GM12878 (cell line): ENCODE measurements at regions not wholly inside any gene's neighbourhood (a gene's known extent, or its start where the extent isn't known, plus 50 kb on each side); places are given as distances from the start of the nearest gene placed in this dataset.

Experiments
- ATAC-seq: fragments of 200-7000 bp; cut with Tn5 transposase; 3 replicates; pipeline ENCODE4 v1.9.1; 2020; ENCODE audit warnings: mild to moderate bottlenecking, moderate library complexity
- BruUV-seq: library from RNA; stranded (reverse); fragments of 400-500 nt; replicated peaks from 2 replicates; lab custom pipeline; 2021; lab: Mats Ljungman, UMichigan
- CTCF ChIA-PET: fragments of 300-600 bp; sonication (Branson Sonifier 250); formaldehyde crosslinking; extraction: SDS; loops from one replicate; lab custom pipeline; 2021; ENCODE audit warnings: inconsistent platforms; lab: Yijun Ruan, JAX
- POLR2A ChIA-PET: fragments of 350-600 bp; formaldehyde crosslinking; extraction: SDS; loops from one replicate; lab custom pipeline; 2021; ENCODE audit warnings: inconsistent platforms; lab: Charles Lee
- RAD21 ChIA-PET: fragments of 300-600 bp; sonication (Branson Sonifier 250); formaldehyde crosslinking; loops from one replicate; lab custom pipeline; 2023; ENCODE audit warnings: antibody characterized with exemption; ENCODE audit not compliant: unreplicated experiment; lab: Charles Lee
- SMC1A ChIA-PET: fragments of 300-600 bp; sonication (Branson Sonifier 250); formaldehyde crosslinking; loops from one replicate; lab custom pipeline; 2023; ENCODE audit not compliant: unreplicated experiment, uncharacterized antibody; lab: Charles Lee
- DNase-seq: peaks from one replicate; pipeline ENCODE4 v3.0.0-alpha.2; 2011; ENCODE audit warnings: low read depth, low spot score
- FAIRE-seq: peaks from 3 replicates; lab custom pipeline; 2011; peaks lifted over from hg19 to GRCh38; lab: Jason Lieb, UNC
- H2AFZ ChIP-seq: 2 replicates; pipeline ENCODE4 v1.6.0; 2011; ENCODE audit warnings: low read depth, low read length, control low read depth; ENCODE audit not compliant: control insufficient read depth
- H3K27ac ChIP-seq: 2 replicates; pipeline ENCODE4 v1.5.1; 2011; ENCODE audit warnings: control low read depth; ENCODE audit not compliant: control insufficient read depth, insufficient read depth
- H3K27me3 ChIP-seq, 2 experiments: replicated peaks in 1 of 2; 2 replicates each; pipeline versions ENCODE4 v1.6.0 to v1.6.1; 2011; ENCODE audit warnings: low read length in 1 of 2; ENCODE audit not compliant: control insufficient read depth in 2 of 2, insufficient read depth in 2 of 2
- H3K36me3 ChIP-seq, 2 experiments: 2 replicates each; pipeline ENCODE4 v1.5.1; 2011; ENCODE audit warnings: low read length in 1 of 2; ENCODE audit not compliant: control insufficient read depth in 2 of 2, insufficient read depth in 2 of 2
- H3K4me1 ChIP-seq: 2 replicates; pipeline ENCODE4 v1.6.1; 2011; ENCODE audit warnings: mild to moderate bottlenecking, low read length, moderate library complexity, mixed read lengths; ENCODE audit not compliant: control insufficient read depth, insufficient read depth
- H3K4me2 ChIP-seq: 2 replicates; pipeline ENCODE4 v1.6.0; 2011; ENCODE audit warnings: control low read depth; ENCODE audit not compliant: control insufficient read depth, insufficient read depth
- H3K4me3 ChIP-seq: fragments of 200-600 bp; sonication (generic); 2 replicates; pipeline ENCODE4 v1.5.1; 2016
- H3K79me2 ChIP-seq: 2 replicates; pipeline ENCODE4 v1.6.0; 2011; ENCODE audit warnings: low read length; ENCODE audit not compliant: control insufficient read depth, insufficient read depth
- H3K9ac ChIP-seq: 2 replicates; pipeline ENCODE4 v1.8.0; 2011; ENCODE audit warnings: low read length, control low read depth, mixed read lengths; ENCODE audit not compliant: control insufficient read depth, insufficient read depth
- H3K9me3 ChIP-seq: replicated peaks from 3 replicates; pipeline ENCODE4 v1.5.1; 2011; ENCODE audit warnings: mild to moderate bottlenecking, low read length; ENCODE audit not compliant: control insufficient read depth, insufficient read depth
- H4K20me1 ChIP-seq: 2 replicates; pipeline ENCODE4 v1.6.0; 2011; ENCODE audit not compliant: control insufficient read depth, insufficient read depth
- ASH2L ChIP-seq: fragments of 300-600, 200-600 bp; sonication (generic); IDR thresholded peaks from 2 replicates; pipeline ENCODE4 v1.6.1; 2017; ENCODE audit warnings: low read depth, mild to moderate bottlenecking, borderline replicate concordance
- CUX1 ChIP-seq: IDR thresholded peaks from 2 replicates; pipeline ENCODE4 v1.6.1; 2012; ENCODE audit warnings: improper control_type of control experiment, low read depth, low read length; ENCODE audit not compliant: insufficient replicate concordance
- ESRRA ChIP-seq: IDR thresholded peaks from 2 replicates; pipeline ENCODE4 v1.6.1; 2012; ENCODE audit warnings: mild to moderate bottlenecking, low read length, improper control_type of control experiment
- FOXK2 ChIP-seq: fragments of 450-650 bp; IDR thresholded peaks from 2 replicates; pipeline ENCODE4 v1.6.1; 2017; ENCODE audit warnings: mild to moderate bottlenecking, moderate library complexity
- NR2C2 ChIP-seq: IDR thresholded peaks from 2 replicates; pipeline ENCODE4 v1.6.1; 2011; ENCODE audit warnings: borderline replicate concordance, low read depth; ENCODE audit not compliant: control insufficient read depth, insufficient read length
- PAX5 ChIP-seq: IDR thresholded peaks from 2 replicates; pipeline ENCODE4 v1.6.1; 2011; ENCODE audit warnings: low read depth, low read length, borderline replicate concordance
- POLR2AphosphoS2 ChIP-seq: IDR thresholded peaks from 2 replicates; pipeline ENCODE4 v1.6.1; 2011; ENCODE audit warnings: low read depth, mild to moderate bottlenecking, low read length, improper control_type of control experiment, moderate library complexity
- SRF ChIP-seq, 2 experiments: IDR thresholded peaks; 2 replicates each; pipeline ENCODE4 v1.6.1; 2011; ENCODE audit warnings: low read depth in 2 of 2, low read length in 2 of 2, mild to moderate bottlenecking in 1 of 2, moderate library complexity in 1 of 2
- STAT1 ChIP-seq: fragments of 450-650 bp; conservative IDR thresholded peaks from 2 replicates; pipeline ENCODE4 v1.6.1; 2014; ENCODE audit warnings: antibody characterized with exemption, mild to moderate bottlenecking
- TCF3 ChIP-seq: IDR thresholded peaks from 2 replicates; pipeline ENCODE4 v1.6.1; 2012; ENCODE audit warnings: low read depth, mild to moderate bottlenecking, low read length, borderline replicate concordance; ENCODE audit not compliant: insufficient read depth
- WGBS: methylation state at CpG from one replicate; pipeline ENCODE4 v1.1.6; 2016; ENCODE audit warnings: low lambda C conversion rate; ENCODE audit not compliant: insufficient replicate concordance, insufficient coverage; ENCODE audit errors: missing lambda C conversion rate; 5-methylcytosine and 5-hydroxymethylcytosine counted together
- in situ Hi-C: fragments of 300-500 bp; cut with MboI; formaldehyde crosslinking; loops from 9 replicates; pipeline ENCODE4 v1.14.3; 2018; ENCODE audit warnings: mixed read lengths
- intact Hi-C: fragments of 100-400 bp; cut with micrococcal nuclease; formaldehyde crosslinking; loops from one replicate; pipeline ENCODE4 v1.14.2; 2022; ENCODE audit not compliant: unreplicated experiment
- TF ChIP-seq, protein P1 (sequence below): fragments of 450-650 bp; IDR thresholded peaks from 2 replicates; pipeline ENCODE4 v1.6.1; 2017; ENCODE audit warnings: mild to moderate bottlenecking, moderate library complexity
- TF ChIP-seq, protein P2 (sequence below): fragments of 450-650 bp; formaldehyde crosslinking; IDR thresholded peaks from 2 replicates; pipeline ENCODE4 v1.4.0; 2020; ENCODE audit warnings: mild to moderate bottlenecking, moderate library complexity

DNA sequence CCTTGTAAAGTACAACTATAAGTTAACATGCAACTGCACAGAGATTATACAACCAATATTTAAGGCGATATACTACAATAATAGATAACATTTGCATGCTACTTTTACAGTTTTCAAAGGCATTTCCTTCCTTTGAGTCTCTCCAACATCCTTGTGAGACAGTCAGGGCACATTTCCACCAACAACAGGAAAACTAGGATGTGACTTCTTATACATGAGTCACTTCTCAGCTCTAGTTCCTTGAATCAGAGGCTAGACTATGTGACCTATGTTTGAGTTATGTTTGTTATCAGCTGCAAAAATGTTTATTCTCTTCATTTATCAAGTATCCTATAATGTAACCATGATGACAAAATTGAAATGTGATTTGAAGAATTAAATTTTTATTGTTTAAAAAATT lies 51.7 kb upstream of the TFAP2D start:
- ChIA-PET CTCF (no interaction called here), SMC1A (no interaction called here), RAD21 (no interaction called here), POLR2A (no interaction called here)
- Histone ChIP-seq H3K4me1 (no peaks in the 10 kb centered on the region), H3K79me2 (no peaks in the 10 kb centered on the region), H3K4me2 (no peak overlapping the region), H3K4me3 (no peak overlapping the region), H3K9ac (no peak overlapping the region), H3K36me3 (no peaks in the 10 kb centered on the region), H4K20me1 (no peaks in the 10 kb centered on the region), H3K27me3 (no peaks in the 10 kb centered on the region), H3K9me3 (no peaks in the 10 kb centered on the region), H2AFZ (no peak overlapping the region), H3K27ac (no peak overlapping the region)
- 6% methylated on average over 1 of the region's 1 CpG for WGBS
- FAIRE-seq (no peak), ATAC-seq (no peak), DNase-seq (no peak)
- intact Hi-C loops, result no loop called here
- BruUV-seq, result no TSS peak
- in situ Hi-C loops, result no loop called here
- TF ChIP-seq, protein P1, sequence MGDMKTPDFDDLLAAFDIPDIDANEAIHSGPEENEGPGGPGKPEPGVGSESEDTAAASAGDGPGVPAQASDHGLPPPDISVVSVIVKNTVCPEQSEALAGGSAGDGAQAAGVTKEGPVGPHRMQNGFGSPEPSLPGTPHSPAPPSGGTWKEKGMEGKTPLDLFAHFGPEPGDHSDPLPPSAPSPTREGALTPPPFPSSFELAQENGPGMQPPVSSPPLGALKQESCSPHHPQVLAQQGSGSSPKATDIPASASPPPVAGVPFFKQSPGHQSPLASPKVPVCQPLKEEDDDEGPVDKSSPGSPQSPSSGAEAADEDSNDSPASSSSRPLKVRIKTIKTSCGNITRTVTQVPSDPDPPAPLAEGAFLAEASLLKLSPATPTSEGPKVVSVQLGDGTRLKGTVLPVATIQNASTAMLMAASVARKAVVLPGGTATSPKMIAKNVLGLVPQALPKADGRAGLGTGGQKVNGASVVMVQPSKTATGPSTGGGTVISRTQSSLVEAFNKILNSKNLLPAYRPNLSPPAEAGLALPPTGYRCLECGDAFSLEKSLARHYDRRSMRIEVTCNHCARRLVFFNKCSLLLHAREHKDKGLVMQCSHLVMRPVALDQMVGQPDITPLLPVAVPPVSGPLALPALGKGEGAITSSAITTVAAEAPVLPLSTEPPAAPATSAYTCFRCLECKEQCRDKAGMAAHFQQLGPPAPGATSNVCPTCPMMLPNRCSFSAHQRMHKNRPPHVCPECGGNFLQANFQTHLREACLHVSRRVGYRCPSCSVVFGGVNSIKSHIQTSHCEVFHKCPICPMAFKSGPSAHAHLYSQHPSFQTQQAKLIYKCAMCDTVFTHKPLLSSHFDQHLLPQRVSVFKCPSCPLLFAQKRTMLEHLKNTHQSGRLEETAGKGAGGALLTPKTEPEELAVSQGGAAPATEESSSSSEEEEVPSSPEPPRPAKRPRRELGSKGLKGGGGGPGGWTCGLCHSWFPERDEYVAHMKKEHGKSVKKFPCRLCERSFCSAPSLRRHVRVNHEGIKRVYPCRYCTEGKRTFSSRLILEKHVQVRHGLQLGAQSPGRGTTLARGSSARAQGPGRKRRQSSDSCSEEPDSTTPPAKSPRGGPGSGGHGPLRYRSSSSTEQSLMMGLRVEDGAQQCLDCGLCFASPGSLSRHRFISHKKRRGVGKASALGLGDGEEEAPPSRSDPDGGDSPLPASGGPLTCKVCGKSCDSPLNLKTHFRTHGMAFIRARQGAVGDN, result no peak
- TF ChIP-seq, protein P2, sequence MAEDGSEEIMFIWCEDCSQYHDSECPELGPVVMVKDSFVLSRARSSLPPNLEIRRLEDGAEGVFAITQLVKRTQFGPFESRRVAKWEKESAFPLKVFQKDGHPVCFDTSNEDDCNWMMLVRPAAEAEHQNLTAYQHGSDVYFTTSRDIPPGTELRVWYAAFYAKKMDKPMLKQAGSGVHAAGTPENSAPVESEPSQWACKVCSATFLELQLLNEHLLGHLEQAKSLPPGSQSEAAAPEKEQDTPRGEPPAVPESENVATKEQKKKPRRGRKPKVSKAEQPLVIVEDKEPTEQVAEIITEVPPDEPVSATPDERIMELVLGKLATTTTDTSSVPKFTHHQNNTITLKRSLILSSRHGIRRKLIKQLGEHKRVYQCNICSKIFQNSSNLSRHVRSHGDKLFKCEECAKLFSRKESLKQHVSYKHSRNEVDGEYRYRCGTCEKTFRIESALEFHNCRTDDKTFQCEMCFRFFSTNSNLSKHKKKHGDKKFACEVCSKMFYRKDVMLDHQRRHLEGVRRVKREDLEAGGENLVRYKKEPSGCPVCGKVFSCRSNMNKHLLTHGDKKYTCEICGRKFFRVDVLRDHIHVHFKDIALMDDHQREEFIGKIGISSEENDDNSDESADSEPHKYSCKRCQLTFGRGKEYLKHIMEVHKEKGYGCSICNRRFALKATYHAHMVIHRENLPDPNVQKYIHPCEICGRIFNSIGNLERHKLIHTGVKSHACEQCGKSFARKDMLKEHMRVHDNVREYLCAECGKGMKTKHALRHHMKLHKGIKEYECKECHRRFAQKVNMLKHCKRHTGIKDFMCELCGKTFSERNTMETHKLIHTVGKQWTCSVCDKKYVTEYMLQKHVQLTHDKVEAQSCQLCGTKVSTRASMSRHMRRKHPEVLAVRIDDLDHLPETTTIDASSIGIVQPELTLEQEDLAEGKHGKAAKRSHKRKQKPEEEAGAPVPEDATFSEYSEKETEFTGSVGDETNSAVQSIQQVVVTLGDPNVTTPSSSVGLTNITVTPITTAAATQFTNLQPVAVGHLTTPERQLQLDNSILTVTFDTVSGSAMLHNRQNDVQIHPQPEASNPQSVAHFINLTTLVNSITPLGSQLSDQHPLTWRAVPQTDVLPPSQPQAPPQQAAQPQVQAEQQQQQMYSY (CRISPR knock-in tag), result no peak
- TF ChIP-seq STAT1 (no peak), POLR2AphosphoS2 (no peak), TCF3 (no peak), NR2C2 (no peak), PAX5 (no peak), ESRRA (no peak), SRF (IDR thresholded peaks at IDR 0.05; ENCODE audit: low read depth in 2 of 2, low read length in 2 of 2) (no peak), FOXK2 (no peak), ASH2L (no peak), CUX1 (no peak)
